A549 (cell line): ENCODE measurements at regions not wholly inside any gene's neighbourhood (a gene's known extent, or its start where the extent isn't known, plus 50 kb on each side); places are given as distances from the start of the nearest gene placed in this dataset.

Experiments
- ATAC-seq, 2 experiments: fragments of 200-7000 bp in 1 of 2; fragments of >200 bp in 1 of 2; cut with Nextera tagmentation in 1 of 2; cut with Tn5 transposase in 1 of 2; 3 replicates each; pipeline versions ENCODE4 v1.8.0 to v1.9.1; 2018 to 2020; ENCODE audit warnings: mild to moderate bottlenecking in 1 of 2, moderate library complexity in 1 of 2
- CTCF ChIA-PET: fragments of 300-600 bp; sonication (Branson Sonifier 250); formaldehyde crosslinking; extraction: SDS; loops from one replicate; lab custom pipeline; 2021; ENCODE audit warnings: antibody characterized with exemption, inconsistent platforms; lab: Yijun Ruan, JAX
- POLR2A ChIA-PET: fragments of 350-600 bp; formaldehyde crosslinking; extraction: SDS; loops from one replicate; lab custom pipeline; 2021; ENCODE audit warnings: antibody characterized with exemption, inconsistent platforms; lab: Yijun Ruan, JAX
- DNase-seq, 2 experiments: peaks; one replicate each; pipeline versions ENCODE4 v3.0.0 to v3.0.0-alpha.2; 2011 to 2016; ENCODE audit warnings: low read depth in 1 of 2, low spot score in 1 of 2
- FAIRE-seq: peaks from 2 replicates; lab custom pipeline; 2011; peaks lifted over from hg19 to GRCh38; lab: Jason Lieb, UNC
- H3K27ac ChIP-seq, 2 experiments: fragments of >200 bp; sonication (Bioruptor Twin); formaldehyde crosslinking; 3 replicates each; pipeline ENCODE4 v1.5.1; 2016 to 2017
- H3K4me1 ChIP-seq: fragments of >200 bp; sonication (Bioruptor Twin); formaldehyde crosslinking; 3 replicates; pipeline ENCODE4 v1.6.1; 2016
- H3K4me2 ChIP-seq: fragments of >200 bp; sonication (Bioruptor Twin); formaldehyde crosslinking; 3 replicates; pipeline ENCODE4 v1.6.1; 2016
- H3K4me3 ChIP-seq: fragments of >200 bp; sonication (Bioruptor Twin); formaldehyde crosslinking; 3 replicates; pipeline ENCODE4 v1.5.1; 2016
- H3K9me3 ChIP-seq: fragments of >200 bp; sonication (Bioruptor Twin); formaldehyde crosslinking; 3 replicates; pipeline ENCODE4 v1.6.1; 2016
- ATOH8 ChIP-seq: fragments of 250-450 bp; sonication (Bioruptor Pico); IDR thresholded peaks from 2 replicates; pipeline ENCODE4 v1.5.0; 2020; ENCODE audit warnings: low read depth, mild to moderate bottlenecking, moderate library complexity
- CEBPB ChIP-seq, 2 experiments: fragments of >200 bp in 1 of 2; sonication (Bioruptor Twin) in 1 of 2; formaldehyde crosslinking in 1 of 2; IDR thresholded peaks; 2 replicates each; pipeline ENCODE4 v1.6.1; 2012 to 2016
- CHD4 ChIP-seq: fragments of 200-600 bp; sonication (generic); IDR thresholded peaks from 2 replicates; pipeline ENCODE4 v1.6.1; 2016; ENCODE audit warnings: antibody characterized with exemption, mild to moderate bottlenecking, borderline replicate concordance
- ELK1 ChIP-seq: fragments of 150-350 bp; IDR thresholded peaks from 2 replicates; pipeline ENCODE4 v1.6.1; 2014; ENCODE audit warnings: low read depth, mild to moderate bottlenecking, low read length
- EP300 ChIP-seq, 2 experiments: fragments of >200 bp; sonication (Bioruptor Twin); formaldehyde crosslinking; IDR thresholded peaks; 2 replicates in 1 of 2; 3 replicates in 1 of 2; pipeline ENCODE4 v1.6.1; 2016 to 2017
- ESRRA ChIP-seq: fragments of 150-350 bp; IDR thresholded peaks from 2 replicates; pipeline ENCODE4 v1.6.1; 2014; ENCODE audit warnings: mild to moderate bottlenecking, low read length, borderline replicate concordance
- FOSL2 ChIP-seq, 2 experiments: fragments of 450-650 bp in 1 of 2; fragments of >200 bp in 1 of 2; sonication (Bioruptor Twin) in 1 of 2; formaldehyde crosslinking; IDR thresholded peaks; 2 replicates each; pipeline versions ENCODE4 v1.5.0 to v1.6.1; 2016 to 2020; ENCODE audit warnings: mild to moderate bottlenecking in 1 of 2, moderate library complexity in 1 of 2
- HOXB13 ChIP-seq: fragments of 250-450 bp; sonication (Bioruptor Pico); IDR thresholded peaks from 2 replicates; pipeline ENCODE4 v1.5.0; 2020; ENCODE audit warnings: low read depth, mild to moderate bottlenecking, moderate library complexity
- HOXB5 ChIP-seq: fragments of 250-450 bp; sonication (Bioruptor Pico); IDR thresholded peaks from 2 replicates; pipeline ENCODE4 v1.5.0; 2020; ENCODE audit warnings: mild to moderate bottlenecking, moderate library complexity
- KDM5A ChIP-seq: fragments of 200-600 bp; sonication (generic); IDR thresholded peaks from 2 replicates; pipeline ENCODE4 v1.6.1; 2016; ENCODE audit warnings: antibody characterized with exemption, mild to moderate bottlenecking
- PHF8 ChIP-seq: fragments of 200-600 bp; sonication (generic); IDR thresholded peaks from 2 replicates; pipeline ENCODE4 v1.6.1; 2016; ENCODE audit warnings: low read depth, mild to moderate bottlenecking, antibody characterized with exemption, moderate library complexity, borderline replicate concordance
- POLR2AphosphoS2 ChIP-seq: conservative IDR thresholded peaks from 2 replicates; pipeline ENCODE4 v1.6.1; 2012; ENCODE audit warnings: low read length, improper control_type of control experiment, inconsistent platforms
- RFX5 ChIP-seq: fragments of 450-650 bp; IDR thresholded peaks from 2 replicates; pipeline ENCODE4 v1.7.1; 2014; ENCODE audit warnings: antibody characterized with exemption, mild to moderate bottlenecking, moderate library complexity
- ZFP36 ChIP-seq: fragments of 450-650 bp; IDR thresholded peaks from 2 replicates; pipeline ENCODE4 v1.6.1; 2014; ENCODE audit warnings: borderline replicate concordance; ENCODE audit not compliant: partially characterized antibody
- ZNF302 ChIP-seq: fragments of 250-450 bp; sonication (Bioruptor Pico); IDR thresholded peaks from 2 replicates; pipeline ENCODE4 v1.9.0; 2021; ENCODE audit warnings: inconsistent platforms, mild to moderate bottlenecking, moderate library complexity
- WGBS: methylation state at CpG from one replicate; pipeline ENCODE4 v1.1.6; 2017; ENCODE audit errors: missing lambda C conversion rate; 5-methylcytosine and 5-hydroxymethylcytosine counted together
- TF ChIP-seq, protein P1 (sequence below): fragments of 200-600 bp; sonication (generic); IDR thresholded peaks from 2 replicates; pipeline ENCODE4 v1.6.1; 2016; ENCODE audit warnings: antibody characterized with exemption, mild to moderate bottlenecking, moderate library complexity
- TF ChIP-seq, protein P2 (sequence below): fragments of >200 bp; sonication (Bioruptor Twin); formaldehyde crosslinking; IDR thresholded peaks from 2 replicates; pipeline ENCODE4 v1.6.1; 2016

- DNase-seq (no peak), ATAC-seq (no peak), FAIRE-seq (no peak)
- WGBS, result 71% methylated on average over 11 of the region's 11 CpGs
- Histone ChIP-seq H3K4me2 (no peak overlapping the region), H3K9me3 (no peaks in the 10 kb centered on the region), H3K4me3 (no peak overlapping the region), H3K4me1 (no peaks in the 10 kb centered on the region), H3K27ac (no peak overlapping the region)
- CTCF ChIA-PET, result no interaction called here
- TF ChIP-seq PHF8 (no peak), HOXB13 (no peak), CHD4 (no peak), ZFP36 (no peak), FOSL2 (IDR thresholded peaks at IDR 0.05) (no peak), FOSL2 (CRISPR knock-in tag; IDR thresholded peaks at IDR 0.05) (no peak), ZNF302 (CRISPR knock-in tag) (no peak), CEBPB (IDR thresholded peaks at IDR 0.05) (no peak), ATOH8 (CRISPR knock-in tag) (no peak)
- TF ChIP-seq, protein P1, sequence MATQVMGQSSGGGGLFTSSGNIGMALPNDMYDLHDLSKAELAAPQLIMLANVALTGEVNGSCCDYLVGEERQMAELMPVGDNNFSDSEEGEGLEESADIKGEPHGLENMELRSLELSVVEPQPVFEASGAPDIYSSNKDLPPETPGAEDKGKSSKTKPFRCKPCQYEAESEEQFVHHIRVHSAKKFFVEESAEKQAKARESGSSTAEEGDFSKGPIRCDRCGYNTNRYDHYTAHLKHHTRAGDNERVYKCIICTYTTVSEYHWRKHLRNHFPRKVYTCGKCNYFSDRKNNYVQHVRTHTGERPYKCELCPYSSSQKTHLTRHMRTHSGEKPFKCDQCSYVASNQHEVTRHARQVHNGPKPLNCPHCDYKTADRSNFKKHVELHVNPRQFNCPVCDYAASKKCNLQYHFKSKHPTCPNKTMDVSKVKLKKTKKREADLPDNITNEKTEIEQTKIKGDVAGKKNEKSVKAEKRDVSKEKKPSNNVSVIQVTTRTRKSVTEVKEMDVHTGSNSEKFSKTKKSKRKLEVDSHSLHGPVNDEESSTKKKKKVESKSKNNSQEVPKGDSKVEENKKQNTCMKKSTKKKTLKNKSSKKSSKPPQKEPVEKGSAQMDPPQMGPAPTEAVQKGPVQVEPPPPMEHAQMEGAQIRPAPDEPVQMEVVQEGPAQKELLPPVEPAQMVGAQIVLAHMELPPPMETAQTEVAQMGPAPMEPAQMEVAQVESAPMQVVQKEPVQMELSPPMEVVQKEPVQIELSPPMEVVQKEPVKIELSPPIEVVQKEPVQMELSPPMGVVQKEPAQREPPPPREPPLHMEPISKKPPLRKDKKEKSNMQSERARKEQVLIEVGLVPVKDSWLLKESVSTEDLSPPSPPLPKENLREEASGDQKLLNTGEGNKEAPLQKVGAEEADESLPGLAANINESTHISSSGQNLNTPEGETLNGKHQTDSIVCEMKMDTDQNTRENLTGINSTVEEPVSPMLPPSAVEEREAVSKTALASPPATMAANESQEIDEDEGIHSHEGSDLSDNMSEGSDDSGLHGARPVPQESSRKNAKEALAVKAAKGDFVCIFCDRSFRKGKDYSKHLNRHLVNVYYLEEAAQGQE, result no peak
- TF ChIP-seq, protein P2, sequence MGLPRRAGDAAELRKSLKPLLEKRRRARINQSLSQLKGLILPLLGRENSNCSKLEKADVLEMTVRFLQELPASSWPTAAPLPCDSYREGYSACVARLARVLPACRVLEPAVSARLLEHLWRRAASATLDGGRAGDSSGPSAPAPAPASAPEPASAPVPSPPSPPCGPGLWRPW, result no peak
- POLR2A ChIA-PET, result no interaction called here
Measured at GRCh38 chr18:60146220-60146960, 226.2 kb downstream of the MC4R start.

- Histone ChIP-seq H3K4me3 (no peak overlapping the region), H3K9me3 (no peaks in the 10 kb centered on the region), H3K4me2 (no peak overlapping the region), H3K4me1 (no peaks in the 10 kb centered on the region), H3K27ac (no peak overlapping the region)
- ChIA-PET POLR2A (no interaction called here), CTCF (no interaction called here)
- no peak for TF ChIP-seq EP300 (IDR thresholded peaks at IDR 0.05)
- no peak for TF ChIP-seq KDM5A
- no peak for TF ChIP-seq RFX5
- TF ChIP-seq ESRRA, result no peak
- no peak for TF ChIP-seq ELK1
- TF ChIP-seq HOXB5 (CRISPR knock-in tag), result no peak
- no peak for FAIRE-seq
- WGBS, result 68% methylated on average over 2 of the region's 2 CpGs
- no peak for DNase-seq
- ATAC-seq, result no peak
Measured at GRCh38 chr18:60145776-60146175, 226.8 kb downstream of the MC4R start.

DNA sequence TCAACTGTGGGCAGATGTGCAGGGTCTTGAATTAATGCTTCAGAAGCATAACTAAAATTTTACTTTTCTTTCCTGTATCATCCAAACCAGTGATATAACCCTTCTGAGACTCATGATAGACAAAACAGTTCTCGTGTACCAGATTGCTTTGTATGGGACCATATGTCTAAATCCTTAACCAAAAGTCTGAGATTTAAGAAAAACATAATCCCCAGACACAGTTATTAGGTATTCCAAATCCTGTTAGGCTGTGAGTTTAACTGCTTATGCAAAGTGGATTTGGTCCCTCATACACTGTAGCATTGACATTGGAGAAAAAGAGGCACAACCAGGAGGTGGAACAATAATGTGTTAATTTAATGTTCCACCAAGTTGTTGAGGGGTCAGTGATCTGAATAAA lies 235.0 kb downstream of the PMAIP1 start:
- DNase-seq, result no peak
- no peak for ATAC-seq
- no peak overlapping the region for H3K27ac ChIP-seq
- TF ChIP-seq POLR2AphosphoS2, result no peak
- TF ChIP-seq, all 56 proteins: peak for 0
- Histone ChIP-seq H3K4me2 (no peak overlapping the region), H3K4me3 (no peak overlapping the region), H3K9me3 (no peaks in the 10 kb centered on the region; the same call in 2 of the 3 replicates), H3K4me1 (no peaks in the 10 kb centered on the region)
- ChIA-PET POLR2A (no interaction called here), CTCF (no interaction called here)
- no peak for FAIRE-seq
- 0% methylated on average over 1 of the region's 1 CpG for WGBS
